ENCODE measurements at regions not wholly inside any gene's neighbourhood (a gene's known extent, or its start where the extent isn't known, plus 50 kb on each side); places are given as distances from the start of the nearest gene placed in this dataset.
"Not testable (repeated sequence)": the region's sequence is repeated elsewhere in the genome, so short reads cannot be mapped to it uniquely, and the experiment has no call there.

DNA sequence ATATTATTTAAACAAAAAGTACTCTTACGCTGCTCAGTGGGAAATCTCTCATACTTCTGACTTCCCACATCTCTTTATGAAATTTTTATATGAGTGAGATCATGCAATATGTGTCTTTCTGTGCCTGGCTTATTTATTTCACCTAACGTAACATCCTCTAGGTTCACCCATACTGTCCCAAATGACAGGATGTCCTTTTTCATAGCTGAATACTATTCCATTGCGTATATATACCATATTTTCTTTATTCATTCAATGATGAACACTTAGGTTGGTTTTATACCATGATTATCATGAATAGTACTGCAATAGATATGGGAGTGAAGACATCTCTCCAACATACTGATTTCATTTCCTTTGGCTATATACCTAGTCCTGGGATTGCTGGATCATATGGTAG, 57.8 kb upstream of the TPP2 start:
- Mint-ChIP-seq H3K27me3 (ENCODE audit: low read depth) (peaks cover 9% of the 10 kb centered on the region), H3K4me3 (no peak overlapping the region), H3K27ac (no peak overlapping the region), H3K36me3 (no peaks in the 10 kb centered on the region), H3K4me1 (no peaks in the 10 kb centered on the region), H3K9me3 (peaks cover 4% of the 10 kb centered on the region)
- DNase-seq (ENCODE audit: low spot score in 2 of 2, unreplicated experiment in 2 of 2): no peak
- TF ChIP-seq, protein P1, sequence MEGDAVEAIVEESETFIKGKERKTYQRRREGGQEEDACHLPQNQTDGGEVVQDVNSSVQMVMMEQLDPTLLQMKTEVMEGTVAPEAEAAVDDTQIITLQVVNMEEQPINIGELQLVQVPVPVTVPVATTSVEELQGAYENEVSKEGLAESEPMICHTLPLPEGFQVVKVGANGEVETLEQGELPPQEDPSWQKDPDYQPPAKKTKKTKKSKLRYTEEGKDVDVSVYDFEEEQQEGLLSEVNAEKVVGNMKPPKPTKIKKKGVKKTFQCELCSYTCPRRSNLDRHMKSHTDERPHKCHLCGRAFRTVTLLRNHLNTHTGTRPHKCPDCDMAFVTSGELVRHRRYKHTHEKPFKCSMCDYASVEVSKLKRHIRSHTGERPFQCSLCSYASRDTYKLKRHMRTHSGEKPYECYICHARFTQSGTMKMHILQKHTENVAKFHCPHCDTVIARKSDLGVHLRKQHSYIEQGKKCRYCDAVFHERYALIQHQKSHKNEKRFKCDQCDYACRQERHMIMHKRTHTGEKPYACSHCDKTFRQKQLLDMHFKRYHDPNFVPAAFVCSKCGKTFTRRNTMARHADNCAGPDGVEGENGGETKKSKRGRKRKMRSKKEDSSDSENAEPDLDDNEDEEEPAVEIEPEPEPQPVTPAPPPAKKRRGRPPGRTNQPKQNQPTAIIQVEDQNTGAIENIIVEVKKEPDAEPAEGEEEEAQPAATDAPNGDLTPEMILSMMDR (IDR thresholded peaks at IDR 0.05; ENCODE audit: unreplicated experiment): no peak

DNA sequence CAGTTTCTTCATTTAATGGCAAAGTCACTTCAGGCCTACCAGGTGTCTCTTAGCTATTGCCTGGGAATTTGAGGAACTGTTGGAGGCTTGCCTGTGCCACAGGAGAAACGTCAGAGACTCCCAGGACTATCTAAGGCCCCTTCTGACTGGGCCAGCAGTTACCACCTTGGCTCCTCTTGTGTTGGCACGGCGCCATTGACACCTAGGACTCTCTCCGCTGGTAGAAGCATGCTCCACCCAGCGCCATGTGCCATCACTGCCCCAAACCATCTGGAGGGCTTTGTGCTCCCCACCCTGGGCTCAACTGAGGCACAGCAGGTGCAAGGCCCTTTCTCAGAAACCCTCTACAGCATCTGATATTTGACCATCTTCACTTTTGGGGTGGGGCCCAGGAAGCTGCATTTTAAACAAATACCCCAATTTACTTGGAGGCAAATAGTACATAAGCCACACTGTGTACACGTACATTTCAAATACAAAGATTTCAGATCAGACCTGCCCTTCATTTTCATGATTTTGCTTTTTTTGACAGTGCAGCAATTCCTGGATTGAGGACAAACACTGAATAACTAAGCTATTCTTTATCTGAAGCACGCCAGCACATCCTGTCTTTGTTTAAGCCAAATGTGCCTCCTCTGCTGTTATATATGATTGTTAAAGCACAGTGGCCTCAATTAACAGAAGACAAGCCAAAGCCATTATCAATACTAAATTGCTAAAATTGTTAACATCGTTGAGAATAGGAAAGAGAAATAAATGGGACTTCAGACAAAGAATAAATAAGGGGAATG, 59.9 kb upstream of the TPP2 start:
- H3K4me1 Mint-ChIP-seq: no peaks in the 10 kb centered on the region
- H3K27ac Mint-ChIP-seq: no peak overlapping the region
- no peak for DNase-seq (ENCODE audit: low spot score in 2 of 2, unreplicated experiment in 2 of 2)
- no peak overlapping the region for H3K4me3 Mint-ChIP-seq
- TF ChIP-seq, protein P1 (IDR thresholded peaks at IDR 0.05; ENCODE audit: unreplicated experiment): no peak
- H3K9me3 Mint-ChIP-seq: peaks cover 4% of the 10 kb centered on the region
- H3K27me3 Mint-ChIP-seq (ENCODE audit: low read depth): peaks cover 14% of the 10 kb centered on the region
- H3K36me3 Mint-ChIP-seq: no peaks in the 10 kb centered on the region

DNA sequence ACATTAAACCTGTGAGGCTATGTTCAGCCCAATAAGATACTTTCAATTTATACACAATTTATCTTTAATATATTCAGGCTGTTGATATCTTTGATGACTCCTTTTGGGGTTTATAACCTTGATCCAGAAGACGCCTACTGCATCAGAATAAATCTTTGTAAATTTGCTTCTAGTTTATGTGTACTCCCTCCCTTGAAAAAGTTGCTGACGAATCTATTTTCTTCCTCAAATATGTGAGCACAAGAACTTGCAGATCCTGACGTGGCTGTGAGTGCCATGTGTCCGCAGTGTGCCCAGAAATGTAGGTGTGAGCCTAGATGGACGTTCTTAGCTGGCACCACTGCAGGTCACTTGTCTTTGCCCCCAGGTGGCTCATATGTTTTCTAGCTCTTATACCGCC, 60.6 kb upstream of the TPP2 start:
- no peak for DNase-seq (ENCODE audit: low spot score in 2 of 2, unreplicated experiment in 2 of 2)
- TF ChIP-seq, protein P1 (IDR thresholded peaks at IDR 0.05; ENCODE audit: unreplicated experiment): no peak
- Mint-ChIP-seq H3K9me3 (peaks cover 4% of the 10 kb centered on the region), H3K27ac (no peak overlapping the region), H3K4me1 (no peaks in the 10 kb centered on the region), H3K36me3 (no peaks in the 10 kb centered on the region), H3K4me3 (no peak overlapping the region), H3K27me3 (ENCODE audit: low read depth) (peaks cover 14% of the 10 kb centered on the region)

DNA sequence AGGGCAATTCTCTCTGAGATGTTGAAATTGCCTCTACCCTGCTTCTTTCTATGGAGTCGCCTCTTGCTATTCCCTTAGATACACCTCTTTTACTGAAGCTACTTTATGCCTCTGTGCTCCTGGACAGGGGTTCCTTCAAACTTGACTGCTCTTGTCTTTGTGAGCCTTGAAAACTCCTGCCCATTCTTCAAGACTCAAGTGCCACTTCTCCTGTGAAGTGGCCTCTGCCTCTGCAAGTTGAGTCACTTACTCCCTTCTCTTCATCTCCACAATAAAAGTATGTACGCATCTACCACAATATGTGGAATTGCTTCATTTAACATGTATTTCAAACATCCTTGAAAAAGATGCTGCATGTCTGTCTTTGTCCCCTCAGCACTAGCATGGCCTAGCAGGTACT, 66.0 kb upstream of the TPP2 start:
- no peaks in the 10 kb centered on the region for H3K9me3 Mint-ChIP-seq
- H3K36me3 Mint-ChIP-seq: no peaks in the 10 kb centered on the region
- TF ChIP-seq, protein P1 (IDR thresholded peaks at IDR 0.05; ENCODE audit: unreplicated experiment): no peak
- no peak for DNase-seq (ENCODE audit: low spot score in 2 of 2, unreplicated experiment in 2 of 2)
- no peak overlapping the region for H3K27ac Mint-ChIP-seq
- H3K4me1 Mint-ChIP-seq: no peaks in the 10 kb centered on the region
- no peak overlapping the region for H3K4me3 Mint-ChIP-seq
- H3K27me3 Mint-ChIP-seq (ENCODE audit: low read depth): peaks cover 15% of the 10 kb centered on the region

DNA sequence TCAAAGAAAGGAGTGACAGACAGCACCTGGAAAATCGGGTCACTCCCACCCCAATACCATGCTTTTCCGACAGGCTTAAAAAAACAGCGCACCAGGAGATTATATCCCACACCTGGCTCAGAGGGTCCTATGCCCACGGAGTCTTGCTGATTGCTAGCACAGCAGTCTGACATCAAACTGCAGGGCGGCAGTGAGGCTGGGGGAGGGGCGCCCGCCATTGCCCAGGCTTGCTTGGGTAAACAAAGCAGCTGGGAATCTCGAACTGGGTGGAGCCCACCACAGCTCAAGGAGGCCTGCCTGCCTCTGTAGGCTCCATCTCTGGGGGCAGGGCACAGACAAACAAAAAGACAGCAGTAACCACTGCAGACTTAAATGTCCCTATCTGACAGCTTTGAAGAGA, 74.5 kb upstream of the TPP2 start:
- H3K27ac Mint-ChIP-seq; H3K4me1 Mint-ChIP-seq; DNase-seq (ENCODE audit: low spot score in 2 of 2, unreplicated experiment in 2 of 2); H3K36me3 Mint-ChIP-seq; H3K4me3 Mint-ChIP-seq; H3K27me3 Mint-ChIP-seq (ENCODE audit: low read depth): not testable (repeated sequence)
- H3K9me3 Mint-ChIP-seq: peaks cover 11% of the 10 kb centered on the region

DNA sequence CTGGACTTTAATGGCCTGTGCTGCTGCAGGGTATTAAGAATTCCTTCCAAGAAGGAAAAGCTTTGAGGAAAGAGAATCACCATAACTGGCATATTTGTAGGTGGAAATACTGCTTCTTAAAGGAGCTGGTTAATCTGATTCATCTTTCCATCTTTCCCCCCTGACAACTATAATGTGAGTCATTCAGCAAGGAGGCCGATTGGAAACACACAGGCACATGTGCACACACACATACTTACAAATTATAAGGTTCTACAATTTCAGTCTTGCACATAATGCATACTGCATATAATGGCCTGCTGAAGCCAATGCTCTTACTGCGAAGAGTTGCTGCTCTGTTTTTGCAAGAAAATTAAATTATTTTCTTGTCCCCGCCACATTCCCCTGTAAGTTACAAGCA, 78.8 kb upstream of the TPP2 start:
- TF ChIP-seq, protein P1 (IDR thresholded peaks at IDR 0.05; ENCODE audit: unreplicated experiment): no peak
- H3K4me3 Mint-ChIP-seq: no peak overlapping the region

More for the DNA sequence above, 78.8 kb upstream of the TPP2 start:
- H3K27ac Mint-ChIP-seq: no peak overlapping the region
- peaks cover 15% of the 10 kb centered on the region for H3K9me3 Mint-ChIP-seq
- no peaks in the 10 kb centered on the region for H3K27me3 Mint-ChIP-seq (ENCODE audit: low read depth)
- H3K4me1 Mint-ChIP-seq: no peaks in the 10 kb centered on the region
- H3K36me3 Mint-ChIP-seq: no peaks in the 10 kb centered on the region
- DNase-seq (ENCODE audit: low spot score in 2 of 2, unreplicated experiment in 2 of 2): no peak
